ENCODE measurements at regions not wholly inside any gene's neighbourhood (a gene's known extent, or its start where the extent isn't known, plus 50 kb on each side); places are given as distances from the start of the nearest gene placed in this dataset.

DNA sequence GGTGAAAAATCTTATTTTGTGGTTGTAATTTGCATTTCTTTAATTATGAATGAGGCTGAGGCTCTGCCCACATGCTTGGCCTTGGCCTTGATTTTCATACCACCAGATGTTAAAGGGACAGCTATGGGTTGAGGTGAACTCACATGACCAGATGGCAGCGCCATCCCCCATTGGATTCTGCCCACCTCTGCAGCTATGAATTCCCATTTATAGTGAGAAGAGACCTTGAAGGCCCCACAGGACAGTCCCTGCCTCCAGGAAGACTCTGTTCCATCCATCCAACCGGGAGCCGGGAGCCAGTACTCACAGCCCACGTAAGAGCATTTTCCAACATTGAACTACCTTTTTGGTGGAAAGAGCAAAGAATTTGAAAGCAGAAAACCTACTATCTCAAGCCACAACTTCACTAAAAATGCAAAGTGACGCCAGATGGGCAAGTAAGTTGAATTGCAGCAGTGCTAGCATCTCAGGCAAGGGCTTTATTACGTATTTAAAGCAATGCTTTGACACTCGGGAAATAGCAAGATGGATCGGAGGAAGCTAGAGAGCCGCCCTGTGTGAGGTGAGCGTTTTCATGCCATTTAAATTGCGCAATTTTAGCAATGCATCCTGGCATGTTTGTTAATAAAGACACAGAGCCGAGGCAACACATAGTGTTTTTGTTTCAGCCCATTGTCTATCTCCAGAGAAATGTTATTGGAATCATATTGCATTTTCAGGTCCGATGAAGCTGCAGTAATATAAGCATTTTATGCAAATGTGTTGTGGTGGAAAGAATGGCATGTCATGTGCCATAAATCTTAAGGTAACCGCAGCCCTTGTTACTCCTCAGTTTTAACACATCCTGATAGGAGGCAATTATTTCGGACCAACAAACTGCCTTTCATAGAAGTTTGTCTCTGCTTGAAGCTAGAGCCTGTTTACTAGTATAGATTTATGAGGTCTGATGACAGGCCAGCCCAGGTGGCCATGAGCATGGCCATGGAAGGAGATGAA lies 273.4 kb upstream of the TNRC6C start:
- DNase-seq (ENCODE audit: low read depth): no peak

DNA sequence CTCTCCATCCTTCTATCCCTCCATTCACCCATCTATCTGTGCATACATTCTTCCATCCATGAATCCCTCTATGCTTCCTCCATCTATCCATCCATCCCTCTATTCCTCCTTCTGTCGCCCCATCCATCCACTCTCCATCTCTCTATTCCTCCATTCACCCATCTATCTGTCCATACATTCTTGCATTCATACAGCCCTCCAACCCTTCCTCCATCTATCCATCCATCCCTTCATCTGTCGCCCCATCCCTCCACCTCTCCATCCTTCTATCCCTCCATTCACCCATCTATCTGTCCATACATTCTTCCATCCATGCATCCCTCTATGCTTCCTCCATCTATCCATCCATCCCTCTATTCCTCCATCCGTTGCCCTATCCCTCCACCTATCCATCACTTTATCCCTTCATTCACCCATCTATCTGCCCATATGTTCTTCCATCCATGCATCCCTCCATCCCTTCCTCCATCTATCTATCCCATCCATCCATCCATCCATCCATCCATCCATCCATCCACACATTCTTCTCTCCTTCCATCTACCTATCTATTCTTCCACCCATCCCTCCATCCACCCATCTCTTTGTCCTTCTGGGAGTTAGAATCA lies 272.5 kb upstream of the TNRC6C start:
- DNase-seq (ENCODE audit: low read depth): no peak

DNA sequence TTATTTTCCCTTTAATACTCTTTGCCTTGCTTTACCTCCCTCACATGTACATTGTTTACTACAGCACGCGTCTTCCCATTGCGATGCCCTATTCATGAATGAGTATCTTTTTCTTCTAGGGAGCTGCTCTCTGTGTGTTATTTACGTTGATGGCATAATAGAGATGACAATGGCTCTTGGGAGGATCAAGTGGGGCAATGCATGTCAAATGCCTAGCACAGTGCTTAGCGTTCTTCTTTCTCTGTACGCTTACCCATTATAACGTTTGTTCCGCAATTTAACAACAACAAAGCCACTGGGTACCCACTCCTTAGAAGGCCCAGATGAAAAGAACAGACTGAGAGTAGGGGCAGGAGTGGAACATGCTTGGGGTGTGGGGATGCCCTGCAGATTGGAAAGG lies 271.6 kb upstream of the TNRC6C start:
- no peak for DNase-seq (ENCODE audit: low read depth)

DNA sequence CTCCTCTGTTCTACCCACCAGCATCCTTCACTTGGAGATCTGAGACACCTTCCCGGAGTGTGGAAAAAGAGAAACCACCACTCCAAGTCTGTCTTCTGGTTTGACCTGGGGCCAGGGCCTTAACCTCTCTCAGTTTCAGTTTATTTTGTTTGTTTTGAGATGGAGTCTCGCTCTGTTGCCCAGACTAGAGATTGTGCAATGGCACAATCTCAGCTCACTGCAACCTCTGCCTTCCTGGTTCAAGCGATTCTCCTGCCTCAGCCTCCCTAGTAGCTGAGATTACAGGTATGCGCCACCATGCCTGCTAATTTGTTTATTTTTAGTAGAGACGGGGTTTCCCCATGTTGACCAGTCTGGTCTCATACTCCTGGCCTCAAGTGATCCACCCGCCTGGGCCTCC lies 271.1 kb upstream of the TNRC6C start:
- no peak for DNase-seq (ENCODE audit: low read depth)

- no peak for DNase-seq (ENCODE audit: low read depth)
Measured at GRCh38 chr17:77687921-77688320, 270.6 kb upstream of the TNRC6C start.

DNA sequence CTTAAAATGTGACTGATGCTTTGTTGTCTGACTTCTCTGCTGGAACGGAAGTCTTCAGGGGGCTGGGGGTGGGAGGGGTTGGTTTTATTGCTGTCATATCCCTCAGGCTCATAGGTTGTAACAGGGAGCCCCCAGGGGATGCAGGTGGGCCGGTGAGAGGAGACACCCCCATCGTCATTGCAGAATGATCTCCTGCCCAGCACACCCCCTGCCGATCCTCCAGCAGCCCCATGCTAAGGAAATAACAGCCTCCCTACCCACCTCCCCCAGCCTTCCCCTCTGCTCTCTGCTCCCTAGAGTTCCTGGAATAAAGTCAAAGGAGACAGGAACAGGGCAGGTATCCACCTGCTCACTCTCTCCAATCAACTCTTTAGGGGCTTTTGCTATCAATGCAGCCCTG lies 270.1 kb upstream of the TNRC6C start:
- DNase-seq (ENCODE audit: low read depth): no peak

GRCh38 chr17:77690271-77691161 lies 268.0 kb upstream of the TNRC6C start:
- no peak for DNase-seq (ENCODE audit: low read depth)

DNA sequence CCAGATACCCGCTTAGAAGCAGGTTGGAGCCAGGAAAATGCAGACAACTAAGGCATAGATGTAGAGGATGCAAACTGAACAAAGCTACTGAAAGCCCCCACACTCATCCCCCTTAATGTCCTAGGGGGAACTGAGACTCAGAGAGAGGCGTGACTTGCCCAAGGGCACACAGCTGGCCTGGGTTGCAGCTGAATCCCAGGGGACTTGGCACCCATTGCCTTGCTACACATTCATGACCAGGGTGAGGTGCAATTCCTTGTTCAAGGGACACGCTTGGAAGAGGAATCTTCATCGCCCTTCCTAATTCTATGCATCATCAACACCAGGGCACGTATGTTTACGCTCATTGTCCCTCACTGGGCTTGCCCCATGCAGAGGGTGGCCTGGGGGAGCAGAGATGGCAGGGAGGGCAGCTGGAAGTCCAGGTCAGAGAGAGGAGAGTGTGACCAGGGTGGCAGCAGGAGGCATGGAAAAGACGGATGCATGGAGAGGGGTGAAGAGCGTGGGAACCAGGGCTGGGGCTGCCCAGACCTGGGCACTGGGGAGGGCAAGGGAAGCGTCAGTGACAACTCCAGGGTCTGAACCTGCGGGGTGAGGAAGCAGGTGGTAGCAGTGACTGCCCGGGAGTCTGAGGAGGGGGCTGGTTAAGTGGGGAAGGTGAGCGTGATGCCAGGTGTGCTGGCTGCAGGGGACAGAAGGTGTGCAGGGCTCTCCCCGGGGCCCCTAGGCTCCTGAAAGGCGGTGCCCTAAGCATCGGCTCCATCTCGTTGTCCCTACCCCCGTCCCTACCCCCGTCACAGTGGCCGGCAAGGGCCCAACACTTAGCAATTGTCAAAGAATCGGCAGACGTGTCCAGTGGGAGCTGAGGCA lies 267.1 kb upstream of the TNRC6C start:
- no peak for DNase-seq (ENCODE audit: low read depth)

DNA sequence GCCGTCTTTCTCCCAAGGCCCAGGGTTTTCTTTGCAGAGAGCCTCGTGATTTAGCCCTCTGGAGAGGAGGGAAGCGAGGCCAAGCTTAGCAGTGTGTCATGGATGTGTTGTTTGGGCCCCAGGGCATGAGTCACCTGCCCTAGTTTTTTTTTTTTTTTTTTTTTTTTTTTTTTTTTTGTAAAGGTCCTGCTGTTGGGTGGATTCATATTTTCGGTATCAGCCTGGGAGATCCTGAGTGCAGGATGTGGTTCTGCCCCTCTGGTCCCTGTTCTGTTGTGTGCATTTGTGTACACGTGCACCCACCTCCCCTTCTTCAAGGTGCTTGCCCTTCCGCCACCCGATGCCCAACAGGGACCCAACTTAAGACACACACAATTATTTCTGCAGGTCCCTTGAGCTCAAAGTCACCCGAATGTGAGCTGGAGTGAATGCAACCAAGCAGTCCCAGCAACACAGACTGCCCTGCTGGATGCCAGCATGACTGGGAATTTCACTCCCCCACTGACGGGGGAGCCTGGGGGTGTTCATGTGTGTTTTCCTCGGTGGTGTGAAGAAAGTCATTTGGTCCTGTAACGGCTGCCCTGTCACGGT lies 265.8 kb upstream of the TNRC6C start:
- peak; percentile 20 for DNase-seq (ENCODE audit: low read depth)

GRCh38 chr17:77693301-77693700 lies 265.2 kb upstream of the TNRC6C start:
- DNase-seq (ENCODE audit: low read depth): no peak

- no peak for DNase-seq (ENCODE audit: low read depth)
Measured at GRCh38 chr17:77693776-77694175, 264.7 kb upstream of the TNRC6C start.

GRCh38 chr17:77694391-77695363 lies 263.8 kb upstream of the TNRC6C start:
- DNase-seq (ENCODE audit: low read depth): no peak

- no peak for DNase-seq (ENCODE audit: low read depth)
Measured at GRCh38 chr17:77695386-77695785, 263.1 kb upstream of the TNRC6C start.

- DNase-seq (ENCODE audit: low read depth): no peak
Measured at GRCh38 chr17:77696151-77696720, 262.3 kb upstream of the TNRC6C start.

- DNase-seq (ENCODE audit: low read depth): no peak
Measured at GRCh38 chr17:77696721-77697460, 261.6 kb upstream of the TNRC6C start.

DNA sequence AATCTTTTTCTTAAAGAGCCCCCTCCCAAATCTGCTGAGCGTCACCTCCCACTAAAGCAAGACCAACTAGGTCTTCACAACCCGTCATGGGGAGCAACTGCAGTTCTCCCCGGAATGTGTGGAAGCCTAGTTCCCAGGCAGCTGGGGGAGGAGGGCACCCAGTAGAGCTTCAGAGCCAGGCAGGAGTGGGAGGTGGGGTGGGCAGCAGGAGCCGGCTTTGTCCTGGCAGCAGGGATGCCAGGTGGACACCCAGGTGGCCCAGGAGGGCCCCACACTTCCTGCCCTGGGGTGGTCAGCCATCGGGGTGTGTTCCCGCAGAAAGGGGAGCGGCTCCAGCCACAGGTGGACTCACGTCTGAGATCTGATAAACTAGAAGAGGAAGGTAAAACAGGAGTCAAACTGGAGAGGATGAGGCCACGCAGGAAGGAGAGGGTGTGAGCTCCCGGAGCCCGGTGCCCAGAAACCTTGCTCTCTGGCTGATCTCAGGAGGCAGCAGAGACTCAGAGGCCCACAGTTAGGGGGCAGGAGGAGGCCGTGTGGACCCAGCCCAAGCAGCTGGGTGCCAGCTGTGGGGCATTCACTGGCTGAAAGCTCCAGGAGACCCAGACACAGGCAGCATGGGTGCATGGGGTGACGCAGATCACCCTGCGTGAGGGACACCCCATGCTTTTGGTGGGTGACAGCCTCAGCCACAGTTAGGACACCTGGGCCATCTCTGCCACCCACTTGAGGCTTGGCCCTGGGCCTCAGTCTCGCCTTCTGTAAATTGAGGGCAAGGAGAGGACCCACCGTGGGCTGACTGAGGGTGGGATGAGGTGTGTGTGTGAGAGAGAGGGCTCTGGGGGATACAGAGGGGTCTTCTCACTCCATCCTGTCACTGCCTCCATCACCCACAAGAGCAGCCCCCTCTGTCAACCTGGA lies 260.8 kb upstream of the TNRC6C start:
- no peak for DNase-seq (ENCODE audit: low read depth)

DNA sequence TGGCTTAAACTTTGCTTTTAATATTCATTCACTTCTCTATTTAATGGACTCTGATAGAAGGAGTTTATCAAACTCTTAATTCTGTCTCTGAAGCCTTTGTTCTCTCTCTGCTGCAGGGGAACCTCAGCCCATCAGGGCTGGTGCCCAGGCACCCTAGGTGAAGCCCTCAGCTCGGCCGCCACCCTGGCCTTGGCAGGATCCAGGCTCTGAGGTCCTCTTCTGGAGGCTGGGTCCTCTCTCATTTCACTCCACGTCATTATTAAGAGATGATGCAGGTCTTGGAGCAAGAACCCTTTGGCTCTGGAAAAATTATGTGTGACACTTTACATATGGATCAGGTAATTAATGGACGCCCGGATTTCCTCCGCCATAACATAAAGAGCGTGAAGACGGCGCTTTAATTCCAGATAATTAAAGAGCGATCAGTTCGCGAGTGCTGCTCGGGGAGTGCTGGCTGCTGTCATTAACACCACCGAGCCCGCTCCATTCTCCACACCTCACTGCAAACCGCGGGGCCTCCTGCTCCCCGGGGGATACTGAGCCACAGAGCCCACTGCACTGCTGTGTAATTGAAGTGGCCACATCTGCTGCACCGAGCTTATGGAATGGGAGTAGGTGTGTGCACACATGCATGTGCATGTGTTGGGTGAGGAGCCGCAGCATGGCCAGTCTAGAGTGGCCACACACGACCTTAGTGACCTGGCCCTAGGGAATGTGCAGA lies 259.4 kb upstream of the TNRC6C start:
- DNase-seq (ENCODE audit: low read depth): no peak

Data from fibroblast of gingiva (primary cell).